Esophagus muscularis mucosa (tissue), 4 donors: ENCODE measurements at regions not wholly inside any gene's neighbourhood (a gene's known extent, or its start where the extent isn't known, plus 50 kb on each side); places are given as distances from the start of the nearest gene placed in this dataset.

ENCODE experiments used
- EP300 ChIP-seq: sonication (generic); formaldehyde crosslinking; IDR thresholded peaks from one replicate; pipeline ENCODE4 v1.6.1; 2017; ENCODE audit warnings: antibody characterized with exemption
- POLR2A ChIP-seq: fragments of 450-650 bp; IDR thresholded peaks from one replicate; pipeline ENCODE4 v1.6.1; 2017; ENCODE audit warnings: antibody characterized with exemption, moderate library complexity, mild to moderate bottlenecking, low read depth
- POLR2AphosphoS5 ChIP-seq, 2 donors: sonication (generic); formaldehyde crosslinking; IDR thresholded peaks; one replicate each; pipeline ENCODE4 v1.6.1; 2017; ENCODE audit warnings: antibody characterized with exemption in 2 of 2
- TF ChIP-seq, protein P1 (sequence below), 3 experiments: fragments of 200-600 bp in 2 of 3; fragments of 450-650 bp in 1 of 3; sonication (generic) in 2 of 3; IDR thresholded peaks; one replicate each; pipeline ENCODE4 v1.5.1; 2017 to 2019; ENCODE audit warnings: antibody characterized with exemption in 3 of 3, mild to moderate bottlenecking in 2 of 3, moderate library complexity in 1 of 3

- TF ChIP-seq POLR2A, result no peak
- TF ChIP-seq, protein P1, sequence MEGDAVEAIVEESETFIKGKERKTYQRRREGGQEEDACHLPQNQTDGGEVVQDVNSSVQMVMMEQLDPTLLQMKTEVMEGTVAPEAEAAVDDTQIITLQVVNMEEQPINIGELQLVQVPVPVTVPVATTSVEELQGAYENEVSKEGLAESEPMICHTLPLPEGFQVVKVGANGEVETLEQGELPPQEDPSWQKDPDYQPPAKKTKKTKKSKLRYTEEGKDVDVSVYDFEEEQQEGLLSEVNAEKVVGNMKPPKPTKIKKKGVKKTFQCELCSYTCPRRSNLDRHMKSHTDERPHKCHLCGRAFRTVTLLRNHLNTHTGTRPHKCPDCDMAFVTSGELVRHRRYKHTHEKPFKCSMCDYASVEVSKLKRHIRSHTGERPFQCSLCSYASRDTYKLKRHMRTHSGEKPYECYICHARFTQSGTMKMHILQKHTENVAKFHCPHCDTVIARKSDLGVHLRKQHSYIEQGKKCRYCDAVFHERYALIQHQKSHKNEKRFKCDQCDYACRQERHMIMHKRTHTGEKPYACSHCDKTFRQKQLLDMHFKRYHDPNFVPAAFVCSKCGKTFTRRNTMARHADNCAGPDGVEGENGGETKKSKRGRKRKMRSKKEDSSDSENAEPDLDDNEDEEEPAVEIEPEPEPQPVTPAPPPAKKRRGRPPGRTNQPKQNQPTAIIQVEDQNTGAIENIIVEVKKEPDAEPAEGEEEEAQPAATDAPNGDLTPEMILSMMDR (IDR thresholded peaks at IDR 0.05), result no peak
- no peak for TF ChIP-seq POLR2AphosphoS5 (IDR thresholded peaks at IDR 0.05)
- TF ChIP-seq EP300, result no peak
Measured at GRCh38 chr16:55203570-55203969, 120.4 kb upstream of the IRX6 start.
